ENCODE measurements at regions not wholly inside any gene's neighbourhood (a gene's known extent, or its start where the extent isn't known, plus 50 kb on each side); places are given as distances from the start of the nearest gene placed in this dataset.

DNA sequence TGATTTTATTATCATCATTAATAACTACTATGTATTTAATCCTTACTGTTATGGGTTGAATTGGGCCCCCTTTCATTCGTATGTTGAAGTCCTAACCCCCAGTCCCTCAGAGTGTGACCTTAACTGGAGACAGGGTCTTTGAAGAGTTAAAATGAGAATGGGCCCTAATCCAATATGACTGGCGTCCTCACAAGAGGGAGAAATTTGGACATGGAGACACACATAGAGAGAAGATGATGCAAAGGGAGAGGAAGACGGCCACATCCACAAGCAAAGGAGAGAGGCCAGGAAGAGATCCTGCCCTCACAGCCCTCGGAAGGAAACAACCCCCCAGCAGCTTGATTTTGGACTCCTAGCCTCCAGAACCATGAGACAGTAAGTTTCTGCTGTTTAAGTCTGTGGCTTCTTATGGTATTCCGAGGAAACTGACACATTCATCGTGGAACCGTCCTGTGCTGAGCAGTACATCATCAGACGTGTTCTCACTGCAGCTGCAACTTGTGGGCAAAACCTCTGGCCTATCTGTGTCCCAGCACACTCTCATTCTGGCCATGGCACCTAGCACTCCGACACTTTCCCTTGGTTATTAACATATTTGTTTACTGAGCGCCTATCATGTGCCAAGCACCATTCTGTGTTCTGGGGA is 127.6 kb downstream of the SLC38A6 start:
- DNase-seq (ENCODE audit: low spot score) = no peak

DNA sequence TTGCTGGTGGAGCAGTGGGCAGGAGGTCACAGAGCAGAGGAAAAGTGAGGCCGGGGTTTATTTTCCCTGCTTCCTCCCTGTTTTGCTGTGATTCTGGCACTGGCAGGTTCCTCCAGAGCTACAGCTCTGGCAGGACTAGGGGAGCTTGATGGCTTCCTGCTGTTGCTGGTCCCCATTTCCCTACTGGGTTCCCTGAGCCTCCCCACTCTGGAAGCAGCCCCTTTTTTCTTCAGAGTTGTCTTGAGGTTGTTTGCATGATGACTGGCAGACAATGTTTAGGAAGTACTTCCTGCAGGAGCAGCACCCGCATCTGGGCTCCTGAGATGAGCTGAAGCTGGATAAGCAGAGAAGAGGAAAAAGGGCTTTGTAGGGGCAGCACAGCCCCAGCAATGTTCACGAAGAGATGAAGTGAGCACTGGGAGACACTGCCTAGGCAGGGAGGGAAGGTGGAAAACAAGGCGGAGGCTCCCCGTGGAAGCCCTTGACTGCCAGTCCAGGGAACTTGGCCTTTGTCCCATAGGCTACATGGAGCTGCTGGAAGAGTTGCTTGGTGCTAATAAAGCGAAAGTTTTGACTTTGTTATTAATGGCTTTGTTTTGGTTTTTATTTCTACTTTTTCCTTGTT is 126.9 kb downstream of the SLC38A6 start:
- DNase-seq (ENCODE audit: low spot score) = no peak

DNA sequence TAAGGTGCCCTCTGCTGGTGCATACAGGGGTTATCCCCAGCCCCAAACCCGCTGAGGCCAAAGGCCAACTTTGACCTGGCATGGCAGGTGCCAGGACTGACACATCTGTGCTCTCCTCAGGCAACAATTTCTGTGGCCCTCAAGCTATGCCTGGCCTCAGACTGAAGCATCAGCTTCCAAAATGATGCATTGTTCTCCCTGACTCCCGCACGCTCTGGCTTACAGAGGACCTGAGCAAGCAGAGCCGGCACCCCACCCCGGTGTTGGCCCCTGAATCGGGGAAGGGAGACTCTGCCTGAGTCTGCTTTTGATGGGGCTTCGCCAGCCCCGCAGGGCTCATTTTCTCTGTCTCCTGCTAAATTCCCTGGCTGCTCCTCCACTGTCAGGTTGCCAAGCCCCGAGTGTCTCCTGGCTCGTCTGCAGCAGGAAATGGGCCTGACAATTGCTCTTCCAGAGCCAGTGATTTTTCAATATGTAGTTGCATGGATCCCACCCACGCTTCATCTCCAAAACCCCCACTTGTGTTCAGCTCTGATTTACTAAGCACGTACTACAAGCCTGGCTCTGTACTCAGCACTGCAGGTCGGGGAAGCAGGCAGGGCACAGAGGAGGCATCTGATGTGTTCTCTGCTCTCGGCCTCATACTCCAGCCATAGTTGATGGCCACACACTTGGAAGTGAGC is 126.1 kb downstream of the SLC38A6 start:
- DNase-seq (ENCODE audit: low spot score) = no peak

DNA sequence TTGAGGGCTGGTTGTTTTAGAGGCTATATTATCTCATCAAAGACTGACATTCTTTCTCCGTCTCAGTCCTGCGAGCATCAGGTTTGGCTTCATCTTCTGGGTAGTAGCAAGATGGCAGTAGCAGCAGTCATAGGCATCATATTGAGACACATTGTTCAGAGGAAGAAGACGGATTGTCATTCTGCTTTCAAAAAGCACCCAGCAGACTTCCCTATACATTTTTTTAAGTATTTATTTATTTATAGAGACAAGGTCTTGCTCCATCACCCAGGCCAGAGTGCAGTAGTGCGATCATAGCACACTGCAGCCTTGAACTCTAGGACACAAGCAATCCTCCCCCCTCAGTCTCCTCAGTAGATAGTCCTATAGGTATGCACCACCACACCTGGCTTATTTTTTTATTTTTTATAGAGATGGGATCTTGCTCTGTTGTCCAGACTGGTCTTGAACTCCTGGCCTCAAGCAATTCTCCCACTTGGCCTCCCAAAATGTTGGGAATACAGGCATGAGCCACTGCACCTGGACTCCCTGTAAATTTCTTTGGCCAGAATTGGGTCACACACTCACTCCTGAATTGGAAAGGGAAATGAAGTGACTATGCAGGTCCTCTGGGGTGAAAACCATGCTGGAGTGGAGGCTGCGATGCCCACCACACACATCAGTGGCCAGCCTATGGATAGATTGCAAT is 125.4 kb downstream of the SLC38A6 start:
- no peak for DNase-seq (ENCODE audit: low spot score)

DNA sequence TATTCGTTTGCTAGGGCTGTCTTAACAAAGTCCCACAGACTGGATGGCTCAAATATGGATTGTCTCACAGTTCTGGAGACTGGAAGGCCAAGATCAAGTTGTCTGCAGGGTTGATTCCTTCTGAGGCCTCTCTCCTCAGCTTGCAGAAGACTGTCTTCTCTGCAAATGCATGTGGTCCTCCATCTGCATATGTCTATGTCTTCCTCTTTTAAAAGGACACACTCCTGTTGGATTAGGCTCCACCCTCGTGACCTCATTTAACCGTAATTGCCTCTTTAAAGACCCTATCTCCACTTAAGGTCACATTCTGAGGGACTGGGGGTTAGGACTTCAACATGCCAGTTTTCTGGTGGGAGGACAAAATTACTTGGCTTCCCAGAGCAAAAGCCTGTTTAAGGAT is 123.3 kb downstream of the SLC38A6 start:
- no peak for DNase-seq (ENCODE audit: low spot score)

DNA sequence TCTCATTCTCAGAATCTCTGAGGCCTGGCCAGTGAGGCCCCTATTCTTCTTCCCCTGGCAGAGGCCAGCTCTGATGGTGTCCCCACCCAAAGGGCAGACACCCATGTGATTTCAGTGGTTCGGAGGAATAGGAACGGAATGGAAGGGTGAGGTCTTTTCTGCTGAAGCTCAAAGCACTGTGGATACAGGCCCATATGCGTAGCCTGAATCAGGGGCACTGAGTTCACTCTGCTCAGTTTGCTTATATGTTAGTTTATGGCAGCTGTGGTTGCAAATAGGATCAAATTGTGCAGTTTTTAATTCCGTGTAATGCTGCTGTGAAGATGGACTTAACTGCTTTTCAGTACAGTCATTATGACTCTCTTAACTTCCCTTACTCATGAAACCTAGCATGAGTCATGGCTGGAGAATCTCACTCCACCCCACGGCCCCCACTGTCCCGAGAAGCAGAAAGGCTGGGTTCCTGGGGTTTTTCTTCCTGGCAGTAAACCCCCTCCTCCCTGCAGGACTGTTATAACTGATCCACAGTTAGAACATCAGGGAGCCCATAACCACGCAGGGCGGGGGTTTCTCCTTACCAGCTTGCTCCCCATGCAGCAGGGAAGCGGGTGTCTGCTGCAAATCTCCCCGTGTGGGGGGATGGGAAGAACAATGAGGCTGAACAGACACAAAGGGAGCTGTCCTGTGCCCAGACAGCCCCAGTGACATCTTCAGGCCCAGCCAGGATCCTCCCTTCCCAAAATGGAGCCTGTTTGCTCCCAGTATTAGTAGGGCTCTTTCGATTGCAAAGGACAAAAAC is 122.7 kb downstream of the SLC38A6 start:
- DNase-seq (ENCODE audit: low spot score) = peak; percentile 18

DNA sequence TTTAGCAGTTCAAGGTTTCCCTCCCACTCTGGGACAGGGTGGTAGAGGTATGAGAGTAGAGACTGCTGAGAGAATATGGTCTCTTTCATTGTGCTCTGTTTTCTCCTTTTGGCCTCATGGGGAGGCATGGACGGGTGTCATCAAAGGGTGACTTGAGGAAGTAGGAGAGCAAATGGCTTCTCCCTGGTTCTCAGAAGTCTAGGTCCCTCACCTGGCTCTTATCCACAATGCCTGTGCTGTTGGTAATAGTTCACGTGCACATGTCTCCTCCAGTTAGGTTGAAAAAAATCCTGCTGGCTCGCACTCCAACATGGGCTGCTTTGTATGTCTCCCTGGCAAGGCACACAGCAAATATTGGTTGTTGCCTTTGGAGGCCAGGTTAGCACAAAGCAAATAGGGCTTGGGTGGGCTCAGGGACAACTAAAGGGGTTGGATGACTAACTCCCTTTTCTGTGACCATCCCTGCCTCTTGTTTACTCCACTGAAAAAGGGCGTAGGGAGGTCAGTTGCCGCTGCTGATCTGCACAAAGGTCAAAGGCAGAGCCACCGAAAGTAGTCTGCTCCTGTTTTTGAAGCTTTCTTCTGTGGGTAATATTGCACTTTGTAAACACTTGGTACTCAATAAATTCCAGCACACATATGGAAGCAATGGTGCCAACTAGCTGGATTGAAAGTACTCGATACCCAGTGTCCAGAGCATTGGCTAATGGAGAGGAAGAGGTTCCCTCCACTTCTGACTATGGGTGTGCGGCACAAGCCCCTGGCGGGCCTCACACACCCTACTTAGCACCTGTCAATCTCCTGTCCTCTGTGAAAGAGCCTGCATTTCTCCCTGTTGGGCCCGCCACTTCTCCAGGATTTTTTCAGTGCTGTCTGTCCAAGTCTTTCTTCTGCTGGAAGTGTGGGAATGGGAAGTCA is 121.8 kb downstream of the SLC38A6 start:
- no peak for DNase-seq (ENCODE audit: low spot score)

Data from mucosa of gallbladder (tissue), 1 donor.